Stimulated activated naive CD8-positive, alpha-beta T cell treated with anti-CD3 and anti-CD28 coated beads, Interleukin-15, amount 100 ng/mL, for 72 hours (primary cell): ENCODE measurements at regions not wholly inside any gene's neighbourhood (a gene's known extent, or its start where the extent isn't known, plus 50 kb on each side); places are given as distances from the start of the nearest gene placed in this dataset.
"Not testable (repeated sequence)": the region's sequence is repeated elsewhere in the genome, so short reads cannot be mapped to it uniquely, and the experiment has no call there.

Source experiments
- ATAC-seq: fragments of 150-1000 bp; cut with Tn5 transposase; 2 replicates; pipeline ENCODE4 v1.10.0; 2021; ENCODE audit warnings: mild to moderate bottlenecking, moderate library complexity
- DNase-seq, 2 donors: peaks; one replicate each; pipeline ENCODE4 v3.0.0; 2021 to 2022
- H3K27ac Mint-ChIP-seq, 2 donors: one replicate each; pipeline ENCODE4 v1.8.0; 2022; ENCODE audit warnings: mild to moderate bottlenecking in 2 of 2, mixed read lengths in 2 of 2, moderate library complexity in 2 of 2
- H3K27me3 Mint-ChIP-seq: one replicate; pipeline ENCODE4 v1.8.0; 2022; ENCODE audit warnings: mixed read lengths
- H3K4me1 Mint-ChIP-seq: one replicate; pipeline ENCODE4 v1.8.0; 2022; ENCODE audit warnings: mild to moderate bottlenecking, mixed read lengths
- H3K4me3 Mint-ChIP-seq, 2 donors: one replicate each; pipeline ENCODE4 v1.8.0; 2022; ENCODE audit warnings: mild to moderate bottlenecking in 2 of 2, mixed read lengths in 2 of 2, moderate library complexity in 1 of 2
- H3K9me3 Mint-ChIP-seq, 2 donors: one replicate each; pipeline ENCODE4 v1.8.0; 2022; ENCODE audit warnings: mixed read lengths in 2 of 2

DNA sequence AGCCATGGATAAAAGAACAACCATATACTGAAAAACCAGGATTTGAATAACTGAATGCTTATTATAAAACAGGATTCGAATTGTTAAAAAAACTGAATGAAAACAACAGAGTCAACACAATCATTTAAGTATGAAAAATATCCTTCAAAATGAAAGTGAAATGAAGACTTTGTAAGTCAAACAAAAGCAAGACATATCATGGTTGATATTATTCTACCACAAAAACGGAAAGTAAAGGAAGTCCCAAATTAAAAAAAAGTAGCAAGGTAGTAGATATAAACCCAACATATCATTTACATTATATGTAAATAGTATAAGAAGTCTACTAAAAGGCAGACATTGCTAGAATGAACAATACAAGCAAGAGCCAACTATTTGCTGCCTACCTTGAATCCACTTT is 63.1 kb upstream of the POTEC start:
- H3K9me3 Mint-ChIP-seq, ATAC-seq, DNase-seq, H3K27me3 Mint-ChIP-seq: not testable (repeated sequence)
- Mint-ChIP-seq H3K4me3 (peak overlapping the region; percentile 33 to 39), H3K27ac (peak overlapping the region in 1 of 2 donors; percentile 53), H3K4me1 (peaks cover 22% of the 10 kb centered on the region)

DNA sequence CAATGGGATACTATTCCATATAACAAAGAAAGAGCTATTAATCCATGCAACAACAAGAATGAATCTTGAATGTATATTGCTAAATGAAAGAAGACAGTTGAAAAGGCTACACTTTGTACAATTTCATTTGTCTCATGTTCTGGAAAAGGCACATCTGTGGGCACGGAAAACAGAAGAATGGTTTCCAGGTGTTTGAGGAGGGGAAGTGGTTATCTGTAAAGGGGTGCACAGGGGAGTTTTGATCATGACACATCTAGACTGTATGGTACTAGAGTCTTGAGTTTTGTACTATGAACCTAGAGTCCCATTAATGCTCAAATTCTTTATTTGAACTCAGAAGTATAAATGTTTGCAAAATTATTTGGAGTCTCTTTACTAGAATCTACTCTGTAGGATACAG is 64.0 kb upstream of the POTEC start:
- not testable (repeated sequence) for DNase-seq, H3K9me3 Mint-ChIP-seq, H3K4me3 Mint-ChIP-seq, H3K27ac Mint-ChIP-seq, ATAC-seq, H3K27me3 Mint-ChIP-seq
- peaks cover 22% of the 10 kb centered on the region for H3K4me1 Mint-ChIP-seq

DNA sequence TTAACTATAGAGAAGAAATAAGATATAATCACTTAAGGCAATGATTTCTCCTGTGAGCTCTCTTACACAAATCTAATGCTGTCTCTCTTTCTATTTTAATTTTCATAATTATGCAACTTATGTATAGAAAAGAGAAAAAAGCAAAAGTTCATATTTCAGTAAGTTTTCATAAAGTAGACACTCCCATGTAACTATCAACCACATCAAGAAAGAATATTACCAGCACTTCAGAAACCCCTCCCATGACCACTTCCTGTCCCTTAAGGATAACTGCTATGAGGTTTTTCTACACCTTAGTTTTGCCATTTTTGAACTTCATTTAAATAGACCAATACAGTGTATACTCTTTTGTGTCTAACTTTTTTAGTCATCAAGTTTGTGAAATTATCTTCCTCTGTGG is 69.0 kb upstream of the POTEC start:
- peaks cover 15% of the 10 kb centered on the region for H3K4me1 Mint-ChIP-seq
- not testable (repeated sequence) for H3K27ac Mint-ChIP-seq, H3K27me3 Mint-ChIP-seq, DNase-seq, H3K4me3 Mint-ChIP-seq, H3K9me3 Mint-ChIP-seq
- ATAC-seq, result peak; percentile 95

DNA sequence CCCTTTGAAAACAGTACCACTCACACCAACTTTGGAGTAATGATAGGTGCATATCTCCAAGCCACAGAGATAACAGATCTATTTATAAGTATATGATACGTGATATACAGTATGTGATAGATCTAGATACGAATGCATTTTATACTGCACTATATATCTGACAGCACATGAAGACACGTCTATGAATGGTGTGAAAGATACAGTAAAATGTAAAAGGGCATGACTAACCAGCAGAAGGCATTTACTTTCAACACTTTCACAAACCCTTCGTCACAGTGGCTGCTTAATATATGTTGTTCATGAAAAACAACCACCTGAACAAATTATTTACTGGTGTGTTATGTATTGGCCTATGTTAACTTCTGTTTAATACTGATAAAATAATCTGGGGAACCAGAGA is 71.1 kb upstream of the POTEC start:
- Mint-ChIP-seq H3K9me3 (peaks cover 14 to 16% of the 10 kb centered on the region in 2 donors), H3K4me1 (peaks cover 13% of the 10 kb centered on the region)
- not testable (repeated sequence) for H3K27me3 Mint-ChIP-seq, DNase-seq, H3K27ac Mint-ChIP-seq, ATAC-seq, H3K4me3 Mint-ChIP-seq

DNA sequence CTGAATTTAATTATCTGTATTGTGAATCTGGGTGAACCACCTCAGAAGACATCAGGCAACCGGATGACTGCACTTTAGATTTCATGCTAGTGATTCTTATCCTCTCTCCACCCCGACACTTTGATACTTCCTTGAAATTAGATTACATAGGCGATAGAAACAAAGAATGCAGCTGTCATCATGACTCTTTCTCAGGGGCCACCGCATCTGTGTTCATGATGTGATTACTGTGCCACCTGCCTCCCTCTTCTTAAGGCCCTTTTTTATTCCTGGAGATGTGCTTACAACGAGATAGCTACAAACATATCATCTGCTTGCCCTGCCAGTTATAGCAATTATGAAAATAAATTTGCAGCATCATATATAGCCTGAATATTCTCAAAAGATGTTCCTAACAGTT is 83.9 kb upstream of the POTEC start:
- not testable (repeated sequence) for H3K9me3 Mint-ChIP-seq, H3K27me3 Mint-ChIP-seq, ATAC-seq, DNase-seq, H3K4me1 Mint-ChIP-seq, H3K4me3 Mint-ChIP-seq, H3K27ac Mint-ChIP-seq

DNA sequence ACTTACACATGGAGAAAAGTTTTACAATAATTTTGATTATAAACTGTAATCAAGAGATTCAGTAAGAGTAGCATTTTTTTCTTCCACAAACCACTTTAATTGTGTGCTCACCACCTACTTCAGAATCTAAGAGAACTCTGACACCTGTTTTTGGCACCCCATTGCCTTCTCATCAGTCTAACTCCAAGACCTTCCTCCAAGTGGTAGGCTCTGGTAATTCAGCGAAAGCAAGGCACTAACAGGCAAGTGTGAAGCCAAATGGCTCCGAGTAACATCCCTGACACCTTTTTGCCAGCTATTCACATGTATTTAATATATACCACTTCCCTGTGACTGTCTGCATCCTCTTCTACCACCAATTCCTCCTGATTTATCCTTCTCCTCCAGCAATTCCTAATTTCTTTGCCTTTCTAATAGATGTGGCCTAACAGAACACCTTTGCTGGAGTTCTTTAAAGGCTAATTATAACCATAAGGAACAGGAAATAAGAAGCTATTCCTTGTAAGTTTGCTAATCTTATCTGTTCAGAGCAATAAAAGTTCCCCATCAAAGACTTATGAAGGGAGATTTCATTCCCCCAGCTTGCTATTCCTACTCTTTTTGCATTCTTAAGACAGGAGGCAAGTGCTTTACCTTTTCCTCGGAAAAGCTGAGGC is 85.1 kb upstream of the POTEC start:
- not testable (repeated sequence) for H3K27ac Mint-ChIP-seq, H3K27me3 Mint-ChIP-seq, DNase-seq, ATAC-seq, H3K4me1 Mint-ChIP-seq, H3K4me3 Mint-ChIP-seq, H3K9me3 Mint-ChIP-seq

DNA sequence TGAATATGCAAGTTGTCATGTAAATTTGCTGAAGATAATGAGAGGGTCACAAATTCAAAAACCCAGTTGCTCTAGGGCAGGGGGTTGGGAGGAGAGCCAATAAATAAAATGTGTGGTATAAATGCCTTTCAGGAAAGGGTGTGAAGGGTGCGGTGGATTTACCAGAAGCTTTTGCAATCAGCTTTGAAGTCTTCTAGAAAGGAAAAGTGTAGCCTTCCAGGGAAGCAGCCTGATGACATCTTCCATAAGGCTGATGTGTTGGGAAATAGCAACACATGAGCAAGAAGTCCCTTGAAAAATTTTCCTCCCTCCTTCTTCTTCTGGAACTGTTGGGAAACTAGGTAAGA is 85.6 kb upstream of the POTEC start:
- DNase-seq, ATAC-seq, H3K4me3 Mint-ChIP-seq, H3K27me3 Mint-ChIP-seq, H3K9me3 Mint-ChIP-seq, H3K27ac Mint-ChIP-seq, H3K4me1 Mint-ChIP-seq: not testable (repeated sequence)

DNA sequence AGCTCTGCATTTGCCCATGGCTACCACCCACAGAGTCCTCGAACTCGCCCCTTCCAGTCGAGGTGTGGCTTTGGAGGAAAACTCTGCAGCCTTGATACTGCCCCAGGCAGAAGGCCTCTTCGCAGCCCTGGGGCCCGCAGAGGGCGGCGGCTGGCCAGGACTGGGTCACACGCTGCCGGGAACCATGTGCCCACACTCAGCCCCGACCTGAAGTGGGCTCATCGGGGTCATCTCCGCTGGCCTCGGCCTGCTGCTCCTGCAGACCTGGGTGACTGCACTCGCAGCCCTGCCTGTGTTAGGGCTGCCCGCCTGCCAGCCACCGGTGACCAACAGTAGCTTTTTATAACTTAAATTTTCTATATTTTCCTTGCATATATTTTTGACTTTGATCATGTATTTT is 89.6 kb upstream of the POTEC start:
- H3K4me3 Mint-ChIP-seq, H3K27ac Mint-ChIP-seq, H3K9me3 Mint-ChIP-seq, DNase-seq, ATAC-seq, H3K4me1 Mint-ChIP-seq, H3K27me3 Mint-ChIP-seq: not testable (repeated sequence)

DNA sequence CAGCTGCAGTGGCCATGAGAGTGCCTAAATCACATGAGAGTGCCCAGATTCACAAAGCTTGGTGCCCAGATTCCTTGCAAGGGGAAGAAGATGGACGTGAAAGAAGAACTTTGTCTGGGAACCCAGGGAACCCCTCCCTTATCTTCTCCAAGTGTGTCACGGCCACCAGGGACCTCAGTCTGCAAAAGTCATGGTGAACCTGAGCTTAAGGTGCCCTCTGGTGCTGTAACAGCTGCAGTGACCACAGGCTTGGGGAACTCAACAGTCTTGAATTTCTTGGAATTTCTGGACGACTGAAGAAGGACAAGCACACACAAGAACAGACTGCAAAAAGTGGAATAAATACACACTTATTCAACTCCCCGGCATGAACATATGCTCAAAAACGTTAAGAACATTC is 94.6 kb upstream of the POTEC start:
- H3K27me3 Mint-ChIP-seq, result peaks cover 22% of the 10 kb centered on the region
- H3K4me1 Mint-ChIP-seq, H3K4me3 Mint-ChIP-seq, H3K27ac Mint-ChIP-seq, ATAC-seq, DNase-seq: not testable (repeated sequence)
- peaks cover 0 to 15% of the 10 kb centered on the region in 2 donors for H3K9me3 Mint-ChIP-seq

DNA sequence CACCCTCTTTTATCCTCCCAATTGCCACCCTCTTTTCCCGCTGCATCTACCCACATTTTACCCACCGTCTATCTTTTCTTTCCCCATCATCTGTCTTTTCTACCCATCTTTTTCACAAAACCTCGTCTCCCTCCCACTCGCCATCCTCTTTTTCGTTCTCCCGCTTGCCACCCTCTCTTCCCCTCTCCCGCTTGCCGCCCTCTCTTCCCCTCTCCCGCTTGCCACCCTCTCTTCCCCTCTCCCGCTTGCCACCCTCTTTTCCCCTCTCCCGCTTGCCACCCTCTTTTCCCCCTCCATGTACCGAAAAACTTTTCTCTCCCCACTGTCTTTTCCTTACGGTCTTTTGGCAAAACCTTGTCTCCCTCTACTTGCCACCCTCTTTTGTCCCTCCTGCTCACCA is 97.7 kb upstream of the POTEC start:
- DNase-seq, H3K4me1 Mint-ChIP-seq, H3K27ac Mint-ChIP-seq, H3K4me3 Mint-ChIP-seq, ATAC-seq: not testable (repeated sequence)
- H3K27me3 Mint-ChIP-seq, result peaks cover 22% of the 10 kb centered on the region
- H3K9me3 Mint-ChIP-seq, result peaks cover 0 to 15% of the 10 kb centered on the region in 2 donors

DNA sequence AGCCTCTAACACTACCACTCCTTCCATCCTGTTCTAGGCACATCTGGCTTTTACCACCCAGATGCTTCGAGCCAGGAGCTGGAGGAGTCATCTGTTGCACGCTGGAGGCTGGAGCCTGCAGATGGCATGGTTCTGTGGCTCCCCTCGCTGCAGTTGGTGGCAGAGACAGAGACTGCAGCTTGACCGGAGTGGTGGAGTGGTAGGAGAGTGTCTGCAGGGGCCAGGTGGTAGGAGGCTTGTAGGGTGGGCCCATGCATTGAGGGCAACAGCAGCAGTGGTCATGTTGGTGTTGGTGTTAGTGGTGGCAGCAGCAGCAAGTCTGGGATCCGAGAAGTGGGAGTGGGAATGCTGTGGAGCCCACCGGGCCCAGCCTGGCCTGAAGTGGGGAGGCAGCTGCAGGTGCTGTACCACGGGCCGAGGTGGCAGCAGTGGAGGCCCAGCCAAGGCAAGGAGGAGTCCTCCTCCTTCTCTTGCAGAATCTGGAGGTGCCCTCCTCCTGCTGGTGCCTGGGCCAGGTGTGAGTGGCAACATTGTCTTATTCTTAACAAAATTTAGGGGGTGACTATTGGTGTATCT is 100.4 kb upstream of the POTEC start:
- not testable (repeated sequence) for ATAC-seq, H3K4me3 Mint-ChIP-seq, DNase-seq, H3K4me1 Mint-ChIP-seq, H3K27ac Mint-ChIP-seq
- H3K27me3 Mint-ChIP-seq, result peaks cover 22% of the 10 kb centered on the region
- peaks cover 0 to 15% of the 10 kb centered on the region in 2 donors for H3K9me3 Mint-ChIP-seq

DNA sequence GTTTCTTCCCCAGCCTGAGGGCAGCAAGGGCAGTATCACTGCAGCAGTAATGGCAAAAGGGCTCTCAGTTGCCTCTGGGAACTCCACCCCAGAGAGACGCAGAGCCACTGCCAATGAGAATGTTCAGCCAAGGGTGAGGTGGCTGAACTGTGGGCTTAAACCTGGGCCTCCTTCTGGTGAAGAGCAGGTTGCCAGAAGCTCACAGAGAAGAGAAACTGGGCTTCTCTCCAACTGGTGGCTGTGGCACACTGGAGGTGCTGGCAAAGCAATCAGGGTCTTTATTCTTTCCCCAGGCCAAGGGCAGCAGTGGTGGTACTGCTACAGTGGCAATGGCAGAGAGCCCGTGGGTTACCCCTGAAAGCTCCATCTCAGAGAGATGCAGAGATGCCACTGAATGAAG is 54.9 kb upstream of the ANKRD30B start:
- not testable (repeated sequence) for DNase-seq, H3K4me3 Mint-ChIP-seq, ATAC-seq, H3K4me1 Mint-ChIP-seq, H3K27me3 Mint-ChIP-seq, H3K27ac Mint-ChIP-seq
- H3K9me3 Mint-ChIP-seq, result peaks cover 1 to 11% of the 10 kb centered on the region in 2 donors

DNA sequence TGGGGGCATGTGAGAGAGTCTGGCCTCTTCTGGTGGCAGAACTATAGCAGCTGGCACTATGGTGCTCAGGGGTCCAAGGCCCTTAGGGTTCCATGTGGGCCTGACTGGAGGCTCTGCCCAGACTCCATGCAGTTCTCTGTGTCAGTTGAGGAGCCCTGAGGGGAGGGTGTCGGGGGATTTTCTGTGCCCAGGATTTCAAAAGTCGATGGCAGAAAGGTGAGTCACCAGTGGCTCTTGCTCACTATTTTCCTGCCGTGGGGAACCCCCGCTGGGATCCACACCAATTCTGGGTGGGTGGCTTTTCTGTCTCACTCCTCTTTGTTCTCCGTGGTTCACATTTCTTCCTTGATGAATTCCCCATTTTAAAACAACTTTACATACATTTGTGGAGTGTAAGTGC is 54.1 kb upstream of the ANKRD30B start:
- H3K27me3 Mint-ChIP-seq, H3K4me3 Mint-ChIP-seq, H3K4me1 Mint-ChIP-seq, DNase-seq, H3K27ac Mint-ChIP-seq, H3K9me3 Mint-ChIP-seq, ATAC-seq: not testable (repeated sequence)

DNA sequence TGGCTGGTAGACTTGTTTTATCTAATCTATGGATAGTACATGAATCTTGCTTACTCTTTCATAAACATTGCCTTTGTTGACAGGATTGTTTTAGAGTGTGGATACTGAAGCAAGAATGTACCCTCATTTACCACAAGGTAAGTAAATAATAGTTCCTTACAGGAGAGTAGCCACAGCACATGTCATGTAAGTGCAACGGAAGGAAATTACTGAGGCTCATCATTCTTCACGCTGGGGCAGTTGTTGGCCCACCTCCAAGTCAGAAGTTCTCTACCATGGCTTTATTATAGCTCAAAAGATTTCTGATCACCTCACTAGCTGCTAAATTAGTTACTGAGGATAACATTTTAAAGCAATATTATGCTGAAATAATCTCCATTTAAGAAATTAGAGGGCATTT is 50.0 kb upstream of the ANKRD30B start:
- H3K4me3 Mint-ChIP-seq, ATAC-seq, H3K27me3 Mint-ChIP-seq, H3K4me1 Mint-ChIP-seq, DNase-seq, H3K9me3 Mint-ChIP-seq, H3K27ac Mint-ChIP-seq: not testable (repeated sequence)
